Stomach (tissue), 8 donors: ENCODE measurements at regions not wholly inside any gene's neighbourhood (a gene's known extent, or its start where the extent isn't known, plus 50 kb on each side); places are given as distances from the start of the nearest gene placed in this dataset.

Experiments used
- DNase-seq, 2 donors: peaks; one replicate each; pipeline versions ENCODE4 v3.0.0 to v3.0.0-alpha.2; 2013 to 2019
- H3K27ac ChIP-seq, 5 donors: fragments of 200-600 bp in 4 of 5; sonication (generic) in 4 of 5; one replicate each; pipeline ENCODE4 v1.5.1; 2013 to 2019; ENCODE audit warnings: mild to moderate bottlenecking in 1 of 5, moderate library complexity in 1 of 5
- H3K27me3 ChIP-seq, 3 donors: fragments of 200-600 bp; sonication (generic); one replicate each; pipeline ENCODE4 v1.5.1; 2017 to 2019; ENCODE audit warnings: mixed run types in 1 of 3
- H3K36me3 ChIP-seq, 4 donors: fragments of 200-600 bp; sonication (generic); 1 replicate in 3 of 4; 2 replicates in 1 of 4; pipeline ENCODE4 v1.5.1; 2016 to 2019
- H3K4me1 ChIP-seq, 4 donors: fragments of 200-600 bp; sonication (generic); one replicate each; pipeline ENCODE4 v1.5.1; 2016 to 2019
- H3K4me3 ChIP-seq, 4 donors: fragments of 200-600 bp; sonication (generic) in 3 of 4; one replicate each; pipeline ENCODE4 v1.5.1; 2016 to 2019; ENCODE audit warnings: mild to moderate bottlenecking in 1 of 4
- H3K9me3 ChIP-seq, 4 donors: fragments of 200-600 bp; sonication (generic); one replicate each; pipeline ENCODE4 v1.5.1; 2016 to 2019
- EP300 ChIP-seq: sonication (generic); formaldehyde crosslinking; IDR thresholded peaks from one replicate; pipeline ENCODE4 v1.6.1; 2017; ENCODE audit warnings: antibody characterized with exemption
- POLR2A ChIP-seq, 4 donors: fragments of 450-650 bp; IDR thresholded peaks; one replicate each; pipeline ENCODE4 v1.6.1; 2016; ENCODE audit warnings: antibody characterized with exemption in 4 of 4, control low read depth in 2 of 4, mild to moderate bottlenecking in 1 of 4, moderate library complexity in 1 of 4
- POLR2AphosphoS5 ChIP-seq, 3 donors: sonication (generic); formaldehyde crosslinking; IDR thresholded peaks; one replicate each; pipeline ENCODE4 v1.6.1; 2016; ENCODE audit warnings: antibody characterized with exemption in 3 of 3
- WGBS, 5 donors: extraction: QIAGEN DNeasy Blood & Tissue Kit in 3 of 5; methylation state at CpG; one replicate each; pipeline versions ENCODE4 v1.1.5 to v1.1.7; 2013 to 2018; 5-methylcytosine and 5-hydroxymethylcytosine counted together
- intact Hi-C: fragments of 100-400 bp; cut with DNase I; formaldehyde crosslinking; loops from one replicate; pipeline ENCODE4 v1.15.1; 2023; ENCODE audit warnings: low total_unique reads
- TF ChIP-seq, protein P1 (sequence below), 7 experiments: fragments of 450-650 bp in 4 of 7; fragments of 200-600 bp in 3 of 7; sonication (generic) in 3 of 7; IDR thresholded peaks; one replicate each; pipeline ENCODE4 v1.5.1; 2016 to 2019; ENCODE audit warnings: antibody characterized with exemption in 7 of 7, control low read depth in 2 of 7, mild to moderate bottlenecking in 1 of 7
- donor health status: healthy with polysubstance abuse.
- donor health status: Bipolar disorder and iron deficiency.
- donor health status: healthy.

DNA sequence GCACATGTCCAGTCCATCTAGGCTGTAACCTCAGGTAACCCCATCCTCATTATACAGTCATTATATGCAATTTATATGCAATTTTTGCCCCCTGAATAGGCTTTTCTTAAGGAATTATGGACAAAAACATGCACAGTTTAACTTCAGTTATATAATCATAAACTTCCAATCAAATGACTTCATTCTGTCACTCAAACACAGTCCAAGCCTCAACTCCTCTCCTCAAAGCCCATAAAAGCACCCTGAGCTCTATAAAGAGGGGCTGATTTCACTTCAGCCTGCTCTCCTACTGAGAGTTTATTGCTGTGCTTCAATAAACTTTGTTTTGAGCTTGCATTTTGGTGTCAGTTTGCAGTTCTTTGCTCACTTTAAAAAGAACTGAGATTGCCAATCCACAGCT, 1805.5 kb downstream of the BRINP3 start:
- no peaks in the 10 kb centered on the region for H3K4me1 ChIP-seq
- H3K36me3 ChIP-seq, result no peaks in the 10 kb centered on the region
- H3K9me3 ChIP-seq, result peaks cover 0 to 9% (median 0%) of the 10 kb centered on the region in 4 donors
- H3K27ac ChIP-seq, result no peak overlapping the region
- no peak for DNase-seq
- H3K27me3 ChIP-seq, result no peaks in the 10 kb centered on the region
- TF ChIP-seq, protein P1, sequence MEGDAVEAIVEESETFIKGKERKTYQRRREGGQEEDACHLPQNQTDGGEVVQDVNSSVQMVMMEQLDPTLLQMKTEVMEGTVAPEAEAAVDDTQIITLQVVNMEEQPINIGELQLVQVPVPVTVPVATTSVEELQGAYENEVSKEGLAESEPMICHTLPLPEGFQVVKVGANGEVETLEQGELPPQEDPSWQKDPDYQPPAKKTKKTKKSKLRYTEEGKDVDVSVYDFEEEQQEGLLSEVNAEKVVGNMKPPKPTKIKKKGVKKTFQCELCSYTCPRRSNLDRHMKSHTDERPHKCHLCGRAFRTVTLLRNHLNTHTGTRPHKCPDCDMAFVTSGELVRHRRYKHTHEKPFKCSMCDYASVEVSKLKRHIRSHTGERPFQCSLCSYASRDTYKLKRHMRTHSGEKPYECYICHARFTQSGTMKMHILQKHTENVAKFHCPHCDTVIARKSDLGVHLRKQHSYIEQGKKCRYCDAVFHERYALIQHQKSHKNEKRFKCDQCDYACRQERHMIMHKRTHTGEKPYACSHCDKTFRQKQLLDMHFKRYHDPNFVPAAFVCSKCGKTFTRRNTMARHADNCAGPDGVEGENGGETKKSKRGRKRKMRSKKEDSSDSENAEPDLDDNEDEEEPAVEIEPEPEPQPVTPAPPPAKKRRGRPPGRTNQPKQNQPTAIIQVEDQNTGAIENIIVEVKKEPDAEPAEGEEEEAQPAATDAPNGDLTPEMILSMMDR (IDR thresholded peaks at IDR 0.05), result no peak
- no peak for TF ChIP-seq POLR2A (IDR thresholded peaks at IDR 0.05)
- TF ChIP-seq POLR2AphosphoS5 (IDR thresholded peaks at IDR 0.05), result no peak
- no peak for TF ChIP-seq EP300
- H3K4me3 ChIP-seq, result no peak overlapping the region
- intact Hi-C loops, result no loop called here

DNA sequence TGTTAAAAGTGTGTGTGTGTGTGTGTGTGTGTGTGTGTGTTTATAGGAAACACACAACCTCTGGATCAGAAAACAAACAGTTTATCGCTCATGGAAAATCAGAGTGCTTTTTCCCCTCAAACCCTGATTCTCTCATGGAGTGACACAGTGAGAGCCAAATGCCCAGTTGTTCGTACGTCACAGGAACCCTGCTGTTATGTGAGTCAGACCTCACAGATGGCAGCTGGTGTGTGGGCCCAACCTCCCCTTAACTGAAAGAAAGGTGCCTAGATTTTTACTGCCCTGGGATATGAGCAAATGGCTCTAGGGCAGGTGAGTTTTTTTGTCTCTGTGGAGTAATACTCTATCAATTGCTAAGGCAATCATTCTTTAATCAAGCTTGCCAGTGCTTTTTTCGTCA, 1788.1 kb downstream of the BRINP3 start:
- whole genome bisulfite sequencing, 5 donors, result 59 to 71% (median 69%) methylated on average over 4 of the region's 4 CpGs
- Histone ChIP-seq H3K36me3 (no peaks in the 10 kb centered on the region), H3K4me1 (no peaks in the 10 kb centered on the region), H3K9me3 (no peaks in the 10 kb centered on the region), H3K27me3 (no peaks in the 10 kb centered on the region), H3K4me3 (no peak overlapping the region), H3K27ac (no peak overlapping the region)
- TF ChIP-seq, protein P1 (IDR thresholded peaks at IDR 0.05), result no peak
- no peak for TF ChIP-seq EP300
- TF ChIP-seq POLR2AphosphoS5 (IDR thresholded peaks at IDR 0.05), result no peak
- TF ChIP-seq POLR2A (IDR thresholded peaks at IDR 0.05), result no peak
- intact Hi-C loops, result no loop called here
- DNase-seq, result no peak

DNA sequence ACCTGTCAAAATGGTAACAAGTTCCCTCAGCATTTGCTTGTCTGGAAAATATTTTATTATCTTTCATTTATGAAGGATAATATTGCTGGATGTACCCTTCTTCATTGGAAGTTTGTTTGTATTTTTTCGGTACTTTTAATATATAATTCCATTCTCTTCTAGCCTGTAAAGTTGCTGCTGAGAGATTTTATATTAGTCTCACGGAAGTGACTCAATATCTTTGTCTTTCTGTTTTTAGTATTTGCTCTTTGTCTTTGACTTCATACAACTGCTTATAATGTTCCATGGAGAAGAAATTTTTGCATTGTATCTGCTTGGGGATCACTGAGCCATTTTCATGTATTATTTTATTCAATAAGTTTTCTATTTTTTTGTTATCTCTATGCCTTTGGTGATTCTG, 1777.5 kb downstream of the BRINP3 start:
- intact Hi-C loops, result no loop called here
- Histone ChIP-seq H3K36me3 (no peaks in the 10 kb centered on the region), H3K4me1 (no peaks in the 10 kb centered on the region), H3K9me3 (peaks cover 0 to 16% (median 9%) of the 10 kb centered on the region in 4 donors), H3K27ac (no peak overlapping the region), H3K4me3 (no peak overlapping the region), H3K27me3 (no peaks in the 10 kb centered on the region)
- TF ChIP-seq EP300 (no peak), POLR2A (IDR thresholded peaks at IDR 0.05) (no peak), POLR2AphosphoS5 (IDR thresholded peaks at IDR 0.05) (no peak)
- TF ChIP-seq, protein P1 (IDR thresholded peaks at IDR 0.05), result no peak
- no peak for DNase-seq
- 89 to 96% (median 94%) methylated on average over 2 of the region's 2 CpGs for WGBS, 5 donors

DNA sequence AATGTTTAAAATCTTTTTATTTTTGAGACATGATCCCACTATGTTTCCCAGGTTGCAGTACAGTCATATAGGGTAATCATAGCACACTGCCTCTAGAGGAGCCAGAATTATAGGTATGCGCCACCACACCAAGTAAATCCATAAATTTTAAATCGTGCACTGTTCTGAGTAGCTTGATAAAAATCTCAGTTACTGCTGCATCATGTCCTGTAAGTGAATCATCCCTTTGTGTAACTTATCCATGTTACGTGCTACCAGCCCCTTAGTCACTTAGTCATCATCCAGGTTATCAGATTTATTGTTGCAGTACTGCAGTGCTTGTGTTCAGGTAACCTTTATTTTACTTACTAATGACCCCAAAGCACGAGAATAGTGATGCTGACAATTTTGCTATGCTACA, 1770.9 kb downstream of the BRINP3 start:
- Histone ChIP-seq H3K4me3 (no peak overlapping the region), H3K9me3 (peaks cover 0 to 9% (median 4%) of the 10 kb centered on the region in 4 donors), H3K27me3 (no peaks in the 10 kb centered on the region), H3K27ac (no peak overlapping the region), H3K4me1 (no peaks in the 10 kb centered on the region), H3K36me3 (no peaks in the 10 kb centered on the region)
- WGBS, 5 donors, result 59 to 75% (median 70%) methylated on average over 4 of the region's 4 CpGs
- no peak for TF ChIP-seq POLR2A (IDR thresholded peaks at IDR 0.05)
- TF ChIP-seq, protein P1 (IDR thresholded peaks at IDR 0.05), result no peak
- TF ChIP-seq POLR2AphosphoS5 (IDR thresholded peaks at IDR 0.05), result no peak
- TF ChIP-seq EP300, result no peak
- no peak for DNase-seq
- intact Hi-C loops, result no loop called here
